ENCODE measurements at regions not wholly inside any gene's neighbourhood (a gene's known extent, or its start where the extent isn't known, plus 50 kb on each side); places are given as distances from the start of the nearest gene placed in this dataset.

GRCh38 chr15:67895237-67895636 lies 55.4 kb upstream of the RNU6-1 start:
- TF ChIP-seq, protein P1, sequence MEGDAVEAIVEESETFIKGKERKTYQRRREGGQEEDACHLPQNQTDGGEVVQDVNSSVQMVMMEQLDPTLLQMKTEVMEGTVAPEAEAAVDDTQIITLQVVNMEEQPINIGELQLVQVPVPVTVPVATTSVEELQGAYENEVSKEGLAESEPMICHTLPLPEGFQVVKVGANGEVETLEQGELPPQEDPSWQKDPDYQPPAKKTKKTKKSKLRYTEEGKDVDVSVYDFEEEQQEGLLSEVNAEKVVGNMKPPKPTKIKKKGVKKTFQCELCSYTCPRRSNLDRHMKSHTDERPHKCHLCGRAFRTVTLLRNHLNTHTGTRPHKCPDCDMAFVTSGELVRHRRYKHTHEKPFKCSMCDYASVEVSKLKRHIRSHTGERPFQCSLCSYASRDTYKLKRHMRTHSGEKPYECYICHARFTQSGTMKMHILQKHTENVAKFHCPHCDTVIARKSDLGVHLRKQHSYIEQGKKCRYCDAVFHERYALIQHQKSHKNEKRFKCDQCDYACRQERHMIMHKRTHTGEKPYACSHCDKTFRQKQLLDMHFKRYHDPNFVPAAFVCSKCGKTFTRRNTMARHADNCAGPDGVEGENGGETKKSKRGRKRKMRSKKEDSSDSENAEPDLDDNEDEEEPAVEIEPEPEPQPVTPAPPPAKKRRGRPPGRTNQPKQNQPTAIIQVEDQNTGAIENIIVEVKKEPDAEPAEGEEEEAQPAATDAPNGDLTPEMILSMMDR (conservative IDR thresholded peaks at IDR 0.05; ENCODE audit: low read length) = no peak
- TF ChIP-seq EZH2phosphoT487 (IDR thresholded peaks at IDR 0.05; ENCODE audit: borderline replicate concordance) = no peak

Measured in Loucy (cell line).